HG03159 (cell line): ENCODE measurements at regions not wholly inside any gene's neighbourhood (a gene's known extent, or its start where the extent isn't known, plus 50 kb on each side); places are given as distances from the start of the nearest gene placed in this dataset.
"Not testable (repeated sequence)": the region's sequence is repeated elsewhere in the genome, so short reads cannot be mapped to it uniquely, and the experiment has no call there.

Source experiments
- ATAC-seq: cut with Tn5 transposase; IDR thresholded peaks from one replicate; pipeline ENCODE4 v1.9.1; 2021; ENCODE audit warnings: mild to moderate bottlenecking, moderate library complexity; ENCODE audit not compliant: unreplicated experiment

GRCh38 chr4:79266136-79266535 lies 59.7 kb downstream of the NAA11 start:
- no peak for ATAC-seq

- no peak for ATAC-seq
These were observed 66.6 kb downstream of the NAA11 start for GRCh38 chr4:79259242-79259641.

- no peak for ATAC-seq
These were observed 67.2 kb downstream of the NAA11 start for GRCh38 chr4:79258614-79259176.

- no peak for ATAC-seq
These were observed 67.8 kb downstream of the NAA11 start for GRCh38 chr4:79257953-79258613.

GRCh38 chr4:79255793-79256192 lies 70.1 kb downstream of the NAA11 start:
- ATAC-seq = no peak

GRCh38 chr4:79253924-79254323 lies 71.9 kb downstream of the NAA11 start:
- ATAC-seq = no peak

- ATAC-seq = no peak
These were observed 72.7 kb downstream of the NAA11 start for GRCh38 chr4:79253168-79253567.

- ATAC-seq = peak; percentile 43
These were observed 75.0 kb downstream of the NAA11 start for GRCh38 chr4:79250887-79251286.

GRCh38 chr4:79249881-79250503 lies 75.9 kb downstream of the NAA11 start:
- ATAC-seq = no peak

GRCh38 chr4:79248610-79249009 lies 77.3 kb downstream of the NAA11 start:
- ATAC-seq = no peak

GRCh38 chr4:79247695-79248394 lies 78.0 kb downstream of the NAA11 start:
- no peak for ATAC-seq

GRCh38 chr4:79245200-79245940 lies 80.5 kb downstream of the NAA11 start:
- ATAC-seq = not testable (repeated sequence)

GRCh38 chr4:79241846-79242245 lies 84.0 kb downstream of the NAA11 start:
- ATAC-seq = no peak

- ATAC-seq = no peak
These were observed 88.0 kb downstream of the NAA11 start for GRCh38 chr4:79237851-79238250.

- no peak for ATAC-seq
These were observed 89.1 kb downstream of the NAA11 start for GRCh38 chr4:79236785-79237184.

- no peak for ATAC-seq
These were observed 90.8 kb downstream of the NAA11 start for GRCh38 chr4:79235095-79235494.

- no peak for ATAC-seq
These were observed 92.0 kb downstream of the NAA11 start for GRCh38 chr4:79233820-79234219.

- ATAC-seq = no peak
These were observed 93.3 kb downstream of the NAA11 start for GRCh38 chr4:79232540-79232939.

- no peak for ATAC-seq
These were observed 98.0 kb downstream of the NAA11 start for GRCh38 chr4:79227860-79228259.

- ATAC-seq = no peak
These were observed 100.5 kb downstream of the NAA11 start for GRCh38 chr4:79225360-79225759.

GRCh38 chr4:79224777-79225104 lies 101.1 kb downstream of the NAA11 start:
- ATAC-seq = no peak
